ENCODE measurements at regions not wholly inside any gene's neighbourhood (a gene's known extent, or its start where the extent isn't known, plus 50 kb on each side); places are given as distances from the start of the nearest gene placed in this dataset.

- no peak for DNase-seq (ENCODE audit: low read depth in 2 of 2)
These were observed 64.6 kb upstream of the KLF9 start for GRCh38 chr9:70478963-70479641.

GRCh38 chr9:70477907-70478480, 63.5 kb upstream of the KLF9 start:
- no peak for DNase-seq (ENCODE audit: low read depth in 2 of 2)

- DNase-seq (ENCODE audit: low read depth in 2 of 2) = no peak
These were observed 62.8 kb upstream of the KLF9 start for GRCh38 chr9:70477146-70477745.

GRCh38 chr9:70475211-70475610, 60.8 kb upstream of the KLF9 start:
- DNase-seq (ENCODE audit: low read depth in 2 of 2) = no peak

GRCh38 chr9:70474413-70474812, 60.0 kb upstream of the KLF9 start:
- DNase-seq (ENCODE audit: low read depth in 2 of 2) = no peak

GRCh38 chr9:70472268-70473249, 58.1 kb upstream of the KLF9 start:
- DNase-seq (ENCODE audit: low read depth in 2 of 2) = no peak

- no peak for DNase-seq (ENCODE audit: low read depth in 2 of 2)
These were observed 55.9 kb upstream of the KLF9 start for GRCh38 chr9:70470050-70471015.

GRCh38 chr9:70468291-70468690, 53.8 kb upstream of the KLF9 start:
- DNase-seq (ENCODE audit: low read depth in 2 of 2) = no peak

GRCh38 chr9:70466976-70467561, 52.6 kb upstream of the KLF9 start:
- peak; percentile 37 to 50 for DNase-seq (ENCODE audit: low read depth in 2 of 2)

GRCh38 chr9:70465904-70466303, 51.4 kb upstream of the KLF9 start:
- no peak for DNase-seq (ENCODE audit: low read depth in 2 of 2)

GRCh38 chr9:70465398-70465797, 50.9 kb upstream of the KLF9 start:
- no peak for DNase-seq (ENCODE audit: low read depth in 2 of 2)

Data from stimulated activated CD4-positive, alpha-beta T cell treated with anti-CD3 and anti-CD28 coated beads, Interleukin-15, amount 100 ng/mL, for 48 hours (primary cell).